Lung (tissue), 11 donors: ENCODE measurements at regions not wholly inside any gene's neighbourhood (a gene's known extent, or its start where the extent isn't known, plus 50 kb on each side); places are given as distances from the start of the nearest gene placed in this dataset.
A peak's percentile ranks its signal among the peaks of the same experiment; 100 is the strongest.

Source experiments
- ATAC-seq: fragments of 200-7000 bp; cut with Tn5 transposase; one replicate; pipeline ENCODE4 v1.9.1; 2020; ENCODE audit warnings: moderate number of reproducible peaks; ENCODE audit not compliant: insufficient read depth, low FRiP score
- DNase-seq, 3 donors: peaks; one replicate each; pipeline ENCODE4 v3.0.0-alpha.2; 2013 to 2017
- H3K27ac ChIP-seq, 2 donors: one replicate each; pipeline ENCODE4 v1.5.1; 2013; ENCODE audit warnings: mild to moderate bottlenecking in 2 of 2, moderate library complexity in 2 of 2, control low read depth in 1 of 2, inconsistent platforms in 1 of 2, low read depth in 1 of 2, low read length in 1 of 2
- H3K27me3 ChIP-seq, 3 donors: one replicate each; pipeline ENCODE4 v1.5.1; 2013; ENCODE audit warnings: low read length in 2 of 3; ENCODE audit not compliant: control insufficient read depth in 3 of 3, insufficient read depth in 3 of 3
- H3K36me3 ChIP-seq, 4 donors: one replicate each; pipeline ENCODE4 v1.5.1; 2013; ENCODE audit warnings: low read length in 4 of 4, mild to moderate bottlenecking in 1 of 4, moderate library complexity in 1 of 4; ENCODE audit not compliant: control insufficient read depth in 4 of 4, insufficient read depth in 4 of 4
- H3K4me1 ChIP-seq, 5 donors: one replicate each; pipeline ENCODE4 v1.5.1; 2013; ENCODE audit warnings: low read length in 5 of 5, mild to moderate bottlenecking in 2 of 5, moderate library complexity in 1 of 5; ENCODE audit not compliant: control insufficient read depth in 5 of 5, insufficient read depth in 5 of 5
- H3K4me3 ChIP-seq: one replicate; pipeline ENCODE4 v1.5.1; 2013; ENCODE audit warnings: mild to moderate bottlenecking, control low read depth, moderate library complexity
- H3K9ac ChIP-seq, 2 donors: one replicate each; pipeline ENCODE4 v1.5.1; 2013; ENCODE audit warnings: low read length in 2 of 2, control low read depth in 1 of 2; ENCODE audit not compliant: insufficient read depth in 1 of 2
- H3K9me3 ChIP-seq, 4 donors: one replicate each; pipeline ENCODE4 v1.5.1; 2013; ENCODE audit warnings: low read length in 3 of 4, mild to moderate bottlenecking in 1 of 4, moderate library complexity in 1 of 4; ENCODE audit not compliant: control insufficient read depth in 4 of 4, insufficient read depth in 3 of 4
- WGBS, 2 donors: extraction: QIAGEN DNeasy Blood & Tissue Kit; methylation state at CpG; one replicate each; pipeline ENCODE4 v1.1.7; 2013; 5-methylcytosine and 5-hydroxymethylcytosine counted together
- TF ChIP-seq, protein P1 (sequence below): IDR thresholded peaks from 2 replicates; pipeline ENCODE4 v1.5.1; 2012; ENCODE audit warnings: mild to moderate bottlenecking; ENCODE audit errors: control extremely low read depth, extremely low read depth
- donor health status: control.
- donor health status: control.
- donor health status: Bipolar disorder and iron deficiency.
- donor health status: healthy.
- donor health status: DM: yes; HTN: yes; CAD: no.

DNA sequence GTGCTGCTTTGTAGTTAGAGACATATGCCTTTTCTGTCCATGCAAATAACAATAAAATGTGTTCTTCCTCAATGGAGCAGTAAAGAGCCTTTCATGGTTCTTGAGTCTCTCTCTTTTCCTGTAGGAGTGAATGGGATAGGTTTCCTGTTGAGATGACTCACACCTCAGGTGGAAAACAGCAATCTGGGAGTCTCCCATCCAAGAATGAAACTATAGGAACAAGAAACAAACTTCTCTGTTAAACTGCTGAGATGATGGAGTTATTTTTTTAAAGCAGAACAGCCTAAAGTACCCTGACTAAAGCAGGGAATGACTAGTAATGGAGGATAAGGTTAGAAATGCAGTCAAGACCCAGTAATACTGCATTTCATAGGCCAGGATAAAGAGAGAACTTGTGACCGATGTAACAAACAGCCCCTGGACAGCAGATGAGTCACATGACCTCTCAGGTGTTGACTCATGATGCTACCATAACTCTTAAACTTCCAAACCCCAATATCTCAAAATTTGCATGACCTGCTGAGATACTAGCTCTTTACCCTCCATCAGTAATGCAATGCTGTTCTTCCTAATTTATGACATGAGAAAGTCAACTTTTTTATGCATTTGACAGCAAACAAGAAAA, 548.9 kb downstream of the CBLN4 start:
- H3K27me3 ChIP-seq = no peaks in the 10 kb centered on the region
- ATAC-seq (no peak), DNase-seq (no peak)
- H3K27ac ChIP-seq = no peak overlapping the region
- no peaks in the 10 kb centered on the region for H3K36me3 ChIP-seq
- no peaks in the 10 kb centered on the region for H3K4me1 ChIP-seq
- TF ChIP-seq, protein P1, sequence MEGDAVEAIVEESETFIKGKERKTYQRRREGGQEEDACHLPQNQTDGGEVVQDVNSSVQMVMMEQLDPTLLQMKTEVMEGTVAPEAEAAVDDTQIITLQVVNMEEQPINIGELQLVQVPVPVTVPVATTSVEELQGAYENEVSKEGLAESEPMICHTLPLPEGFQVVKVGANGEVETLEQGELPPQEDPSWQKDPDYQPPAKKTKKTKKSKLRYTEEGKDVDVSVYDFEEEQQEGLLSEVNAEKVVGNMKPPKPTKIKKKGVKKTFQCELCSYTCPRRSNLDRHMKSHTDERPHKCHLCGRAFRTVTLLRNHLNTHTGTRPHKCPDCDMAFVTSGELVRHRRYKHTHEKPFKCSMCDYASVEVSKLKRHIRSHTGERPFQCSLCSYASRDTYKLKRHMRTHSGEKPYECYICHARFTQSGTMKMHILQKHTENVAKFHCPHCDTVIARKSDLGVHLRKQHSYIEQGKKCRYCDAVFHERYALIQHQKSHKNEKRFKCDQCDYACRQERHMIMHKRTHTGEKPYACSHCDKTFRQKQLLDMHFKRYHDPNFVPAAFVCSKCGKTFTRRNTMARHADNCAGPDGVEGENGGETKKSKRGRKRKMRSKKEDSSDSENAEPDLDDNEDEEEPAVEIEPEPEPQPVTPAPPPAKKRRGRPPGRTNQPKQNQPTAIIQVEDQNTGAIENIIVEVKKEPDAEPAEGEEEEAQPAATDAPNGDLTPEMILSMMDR = no peak
- no peaks in the 10 kb centered on the region for H3K9me3 ChIP-seq
- H3K4me3 ChIP-seq = no peak overlapping the region
- no peak overlapping the region for H3K9ac ChIP-seq
- WGBS, 2 donors = 82 to 91% methylated on average over 1 of the region's 1 CpG

DNA sequence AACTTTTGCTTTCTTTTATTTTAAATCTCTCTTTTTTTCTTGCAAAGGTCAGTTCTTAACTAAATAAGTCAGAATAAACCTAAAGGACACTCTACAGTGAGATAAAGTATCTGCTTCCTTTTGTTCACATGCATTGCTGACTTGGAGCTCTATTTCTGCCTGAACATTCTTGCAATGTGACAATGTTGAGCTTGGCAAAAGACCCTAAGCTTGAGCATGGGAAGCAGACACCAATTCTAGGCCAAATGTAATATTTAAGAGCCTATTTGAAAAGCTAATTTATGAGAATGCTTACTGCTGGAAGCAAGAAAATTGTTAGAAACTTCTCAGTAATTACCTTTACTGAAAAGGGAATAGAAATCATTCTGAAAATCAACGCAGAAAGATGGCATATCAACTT, 556.2 kb downstream of the CBLN4 start:
- WGBS, 2 donors = 63 to 64% methylated on average over 1 of the region's 1 CpG
- DNase-seq = no peak
- Histone ChIP-seq H3K9ac (no peak overlapping the region), H3K27ac (no peak overlapping the region), H3K36me3 (no peaks in the 10 kb centered on the region), H3K4me3 (no peak overlapping the region), H3K27me3 (no peaks in the 10 kb centered on the region), H3K4me1 (no peaks in the 10 kb centered on the region), H3K9me3 (no peaks in the 10 kb centered on the region)
- ATAC-seq = no peak
- TF ChIP-seq, protein P1 = no peak

DNA sequence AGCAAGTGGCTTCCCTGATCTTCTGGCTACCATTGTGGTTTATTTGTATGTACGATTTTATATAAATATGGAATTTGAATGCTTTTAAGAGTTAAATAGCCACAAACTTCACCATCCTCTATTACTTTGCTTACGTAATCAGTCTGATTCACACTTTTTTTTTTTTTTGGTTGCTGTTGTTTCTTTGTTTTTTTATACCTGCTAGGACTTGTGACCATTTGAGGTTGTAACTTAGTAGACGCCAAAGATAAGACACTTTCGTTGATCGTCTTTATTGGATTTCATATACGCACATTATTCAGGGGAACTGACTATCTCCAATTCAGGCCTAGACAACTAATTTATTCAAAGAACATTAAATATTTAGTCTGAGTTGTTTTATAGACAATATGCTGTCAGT, 559.0 kb downstream of the CBLN4 start:
- H3K9me3 ChIP-seq = peaks cover 0 to 3% (median 0%) of the 10 kb centered on the region in 4 donors
- H3K4me1 ChIP-seq = no peaks in the 10 kb centered on the region
- ATAC-seq = no peak
- H3K27me3 ChIP-seq = no peaks in the 10 kb centered on the region
- TF ChIP-seq, protein P1 = no peak
- no peak for DNase-seq
- no peak overlapping the region for H3K9ac ChIP-seq
- H3K4me3 ChIP-seq = no peak overlapping the region
- H3K36me3 ChIP-seq = no peaks in the 10 kb centered on the region
- WGBS, 2 donors = 70 to 76% methylated on average over 6 of the region's 6 CpGs
- no peak overlapping the region for H3K27ac ChIP-seq

DNA sequence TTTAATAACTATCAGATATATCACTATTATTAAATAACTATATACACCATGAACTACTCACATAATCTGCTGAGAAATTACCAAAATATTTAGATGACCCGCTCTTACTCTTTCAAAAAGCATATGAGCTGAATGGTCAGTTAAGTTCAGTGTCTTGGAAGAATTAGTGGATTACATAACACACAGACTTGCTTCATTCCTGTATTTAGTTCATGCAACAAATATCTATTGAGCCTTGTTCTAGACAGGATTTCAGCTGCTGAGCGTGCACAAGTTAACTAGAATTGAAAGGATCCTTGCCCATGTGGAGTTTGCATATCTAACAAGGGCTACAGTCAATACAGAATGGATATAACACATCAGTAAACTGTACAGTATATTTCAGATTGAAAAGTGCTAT, 566.2 kb downstream of the CBLN4 start:
- WGBS, 2 donors = 71 to 76% methylated on average over 2 of the region's 2 CpGs
- DNase-seq (peak in 2 of 3 donors; percentile 45 to 68), ATAC-seq (no peak)
- Histone ChIP-seq H3K9me3 (peaks cover 0 to 3% (median 0%) of the 10 kb centered on the region in 4 donors), H3K27ac (no peak overlapping the region), H3K36me3 (no peaks in the 10 kb centered on the region), H3K4me1 (peaks cover 0 to 20% (median 6%) of the 10 kb centered on the region in 5 donors), H3K27me3 (no peaks in the 10 kb centered on the region), H3K4me3 (no peak overlapping the region), H3K9ac (no peak overlapping the region)
- TF ChIP-seq, protein P1 = no peak
